HEK293 (cell line): ENCODE measurements at regions not wholly inside any gene's neighbourhood (a gene's known extent, or its start where the extent isn't known, plus 50 kb on each side); places are given as distances from the start of the nearest gene placed in this dataset.

Experiments used
- BCL11B ChIP-seq: fragments of 450-650 bp; formaldehyde crosslinking; IDR thresholded peaks from 2 replicates; pipeline ENCODE4 v1.5.1; 2016; ENCODE audit warnings: low read depth, missing biosample characterization, missing genetic modification characterization
- ZNF530 ChIP-seq: fragments of 450-650 bp; formaldehyde crosslinking; IDR thresholded peaks from 2 replicates; pipeline ENCODE4 v1.5.1; 2016; ENCODE audit warnings: low read depth, missing biosample characterization, missing genetic modification characterization
- TF ChIP-seq, protein P1 (sequence below): IDR thresholded peaks from 2 replicates; pipeline ENCODE4 v1.6.1; 2011; ENCODE audit warnings: mild to moderate bottlenecking, low read depth, low read length, borderline replicate concordance
- TF ChIP-seq, protein P2 (sequence below): fragments of 450-650 bp; formaldehyde crosslinking; IDR thresholded peaks from 2 replicates; pipeline ENCODE4 v1.5.1; 2016; ENCODE audit warnings: missing biosample characterization, missing genetic modification characterization

DNA sequence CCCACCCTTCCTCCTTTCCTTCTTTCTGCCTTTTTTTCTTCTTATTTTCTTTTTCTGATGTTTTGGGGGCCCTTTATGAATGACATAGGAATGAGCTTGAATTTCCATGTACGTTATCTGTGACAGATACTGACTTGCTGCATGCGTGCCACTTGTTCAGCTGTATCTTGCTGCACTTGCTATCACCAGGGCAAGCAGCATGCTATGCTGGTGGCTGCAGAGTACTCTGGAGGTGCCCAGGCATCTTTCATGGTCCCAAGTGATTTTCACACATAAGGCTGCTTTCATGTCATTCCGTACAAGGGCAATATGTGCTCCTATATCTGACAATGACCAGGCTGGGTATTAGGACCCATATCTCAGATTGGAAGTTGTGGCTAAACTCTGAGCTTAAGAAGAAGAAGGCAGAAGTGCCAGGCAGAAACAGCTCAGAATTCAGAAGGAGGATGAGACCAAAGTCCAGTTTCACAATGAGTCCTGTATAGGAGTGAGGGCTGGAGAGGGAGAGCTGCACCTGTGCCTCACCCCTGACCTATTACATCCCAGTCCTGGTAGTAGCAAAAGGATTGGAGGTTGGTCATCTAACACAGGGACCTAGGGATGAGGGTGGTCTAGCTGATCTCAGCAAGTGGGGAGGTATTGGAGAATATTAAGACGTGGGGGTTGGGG lies 299.0 kb upstream of the DDHD1 start:
- TF ChIP-seq BCL11B (tag by site-specific recombination) (no peak), ZNF530 (tag by site-specific recombination) (no peak)
- TF ChIP-seq, protein P1, sequence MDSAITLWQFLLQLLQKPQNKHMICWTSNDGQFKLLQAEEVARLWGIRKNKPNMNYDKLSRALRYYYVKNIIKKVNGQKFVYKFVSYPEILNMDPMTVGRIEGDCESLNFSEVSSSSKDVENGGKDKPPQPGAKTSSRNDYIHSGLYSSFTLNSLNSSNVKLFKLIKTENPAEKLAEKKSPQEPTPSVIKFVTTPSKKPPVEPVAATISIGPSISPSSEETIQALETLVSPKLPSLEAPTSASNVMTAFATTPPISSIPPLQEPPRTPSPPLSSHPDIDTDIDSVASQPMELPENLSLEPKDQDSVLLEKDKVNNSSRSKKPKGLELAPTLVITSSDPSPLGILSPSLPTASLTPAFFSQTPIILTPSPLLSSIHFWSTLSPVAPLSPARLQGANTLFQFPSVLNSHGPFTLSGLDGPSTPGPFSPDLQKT: no peak
- TF ChIP-seq, protein P2, sequence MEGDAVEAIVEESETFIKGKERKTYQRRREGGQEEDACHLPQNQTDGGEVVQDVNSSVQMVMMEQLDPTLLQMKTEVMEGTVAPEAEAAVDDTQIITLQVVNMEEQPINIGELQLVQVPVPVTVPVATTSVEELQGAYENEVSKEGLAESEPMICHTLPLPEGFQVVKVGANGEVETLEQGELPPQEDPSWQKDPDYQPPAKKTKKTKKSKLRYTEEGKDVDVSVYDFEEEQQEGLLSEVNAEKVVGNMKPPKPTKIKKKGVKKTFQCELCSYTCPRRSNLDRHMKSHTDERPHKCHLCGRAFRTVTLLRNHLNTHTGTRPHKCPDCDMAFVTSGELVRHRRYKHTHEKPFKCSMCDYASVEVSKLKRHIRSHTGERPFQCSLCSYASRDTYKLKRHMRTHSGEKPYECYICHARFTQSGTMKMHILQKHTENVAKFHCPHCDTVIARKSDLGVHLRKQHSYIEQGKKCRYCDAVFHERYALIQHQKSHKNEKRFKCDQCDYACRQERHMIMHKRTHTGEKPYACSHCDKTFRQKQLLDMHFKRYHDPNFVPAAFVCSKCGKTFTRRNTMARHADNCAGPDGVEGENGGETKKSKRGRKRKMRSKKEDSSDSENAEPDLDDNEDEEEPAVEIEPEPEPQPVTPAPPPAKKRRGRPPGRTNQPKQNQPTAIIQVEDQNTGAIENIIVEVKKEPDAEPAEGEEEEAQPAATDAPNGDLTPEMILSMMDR: no peak
